Bronchial epithelial cell (primary cell): ENCODE measurements at regions not wholly inside any gene's neighbourhood (a gene's known extent, or its start where the extent isn't known, plus 50 kb on each side); places are given as distances from the start of the nearest gene placed in this dataset.

Experiments used
- DNase-seq: peaks from one replicate; pipeline ENCODE4 v3.0.0-alpha.2; 2010; ENCODE audit warnings: low read depth
- FAIRE-seq: peaks from 2 replicates; lab custom pipeline; 2011; peaks lifted over from hg19 to GRCh38; lab: Jason Lieb, UNC
- H3K27me3 ChIP-seq: 2 replicates; pipeline ENCODE4 v1.5.1; 2011; ENCODE audit warnings: low read length; ENCODE audit not compliant: control insufficient read depth, insufficient read depth
- H3K36me3 ChIP-seq: 2 replicates; pipeline ENCODE4 v1.5.1; 2011; ENCODE audit warnings: low read length; ENCODE audit not compliant: control insufficient read depth, insufficient read depth
- H3K4me3 ChIP-seq: 2 replicates; pipeline ENCODE4 v1.5.1; 2011; ENCODE audit warnings: mild to moderate bottlenecking, low read depth, low read length, control low read depth
- TF ChIP-seq, protein P1 (sequence below): IDR thresholded peaks from 2 replicates; pipeline ENCODE4 v1.5.1; 2011; ENCODE audit warnings: mild to moderate bottlenecking, moderate library complexity, low read length, control low read depth, inconsistent platforms; ENCODE audit not compliant: insufficient read depth, severe bottlenecking

DNA sequence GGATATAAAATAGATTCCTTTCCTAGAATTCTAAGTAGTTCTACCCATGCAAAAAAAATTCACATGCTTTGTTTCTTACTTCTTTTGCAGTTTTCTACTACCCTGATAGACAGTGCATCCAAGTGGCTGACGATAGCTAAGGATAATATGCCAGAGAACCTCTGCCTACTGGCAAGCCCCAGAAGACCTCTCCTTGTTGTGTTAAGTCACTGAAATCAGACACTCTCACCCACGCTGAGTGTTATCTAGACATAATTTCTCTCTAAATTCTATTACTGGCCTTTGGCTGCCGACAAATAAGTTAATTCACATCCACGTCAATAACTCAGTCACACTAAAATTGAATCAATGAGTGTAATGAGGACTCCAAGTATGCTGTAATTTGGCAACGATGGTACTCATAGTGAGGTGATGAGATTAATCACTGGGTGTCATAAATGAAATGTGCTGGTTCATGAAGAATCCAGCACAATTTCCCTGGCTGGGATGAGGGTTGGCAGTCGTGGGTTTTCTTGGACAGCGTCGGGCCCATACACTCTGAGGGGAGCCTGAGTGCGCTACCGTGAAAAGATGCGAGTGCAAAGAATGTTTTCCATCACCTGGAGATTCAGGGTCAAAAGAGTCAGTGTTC, 354.8 kb upstream of the TMEM132C start:
- Histone ChIP-seq H3K4me3 (no peak overlapping the region), H3K27me3 (no peaks in the 10 kb centered on the region), H3K36me3 (no peaks in the 10 kb centered on the region)
- DNase-seq (no peak), FAIRE-seq (no peak)
- TF ChIP-seq, protein P1, sequence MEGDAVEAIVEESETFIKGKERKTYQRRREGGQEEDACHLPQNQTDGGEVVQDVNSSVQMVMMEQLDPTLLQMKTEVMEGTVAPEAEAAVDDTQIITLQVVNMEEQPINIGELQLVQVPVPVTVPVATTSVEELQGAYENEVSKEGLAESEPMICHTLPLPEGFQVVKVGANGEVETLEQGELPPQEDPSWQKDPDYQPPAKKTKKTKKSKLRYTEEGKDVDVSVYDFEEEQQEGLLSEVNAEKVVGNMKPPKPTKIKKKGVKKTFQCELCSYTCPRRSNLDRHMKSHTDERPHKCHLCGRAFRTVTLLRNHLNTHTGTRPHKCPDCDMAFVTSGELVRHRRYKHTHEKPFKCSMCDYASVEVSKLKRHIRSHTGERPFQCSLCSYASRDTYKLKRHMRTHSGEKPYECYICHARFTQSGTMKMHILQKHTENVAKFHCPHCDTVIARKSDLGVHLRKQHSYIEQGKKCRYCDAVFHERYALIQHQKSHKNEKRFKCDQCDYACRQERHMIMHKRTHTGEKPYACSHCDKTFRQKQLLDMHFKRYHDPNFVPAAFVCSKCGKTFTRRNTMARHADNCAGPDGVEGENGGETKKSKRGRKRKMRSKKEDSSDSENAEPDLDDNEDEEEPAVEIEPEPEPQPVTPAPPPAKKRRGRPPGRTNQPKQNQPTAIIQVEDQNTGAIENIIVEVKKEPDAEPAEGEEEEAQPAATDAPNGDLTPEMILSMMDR: no peak

GRCh38 chr12:127923501-127923900, 343.5 kb upstream of the TMEM132C start:
- DNase-seq (no peak), FAIRE-seq (no peak)
- TF ChIP-seq, protein P1: no peak
- no peaks in the 10 kb centered on the region for H3K36me3 ChIP-seq
- no peak overlapping the region for H3K4me3 ChIP-seq
- H3K27me3 ChIP-seq: no peaks in the 10 kb centered on the region

- Histone ChIP-seq H3K27me3 (no peaks in the 10 kb centered on the region), H3K4me3 (no peak overlapping the region), H3K36me3 (no peaks in the 10 kb centered on the region)
- DNase-seq (no peak), FAIRE-seq (no peak)
- TF ChIP-seq, protein P1: no peak
Observed at GRCh38 chr12:127925971-127926370, 341.0 kb upstream of the TMEM132C start.

DNA sequence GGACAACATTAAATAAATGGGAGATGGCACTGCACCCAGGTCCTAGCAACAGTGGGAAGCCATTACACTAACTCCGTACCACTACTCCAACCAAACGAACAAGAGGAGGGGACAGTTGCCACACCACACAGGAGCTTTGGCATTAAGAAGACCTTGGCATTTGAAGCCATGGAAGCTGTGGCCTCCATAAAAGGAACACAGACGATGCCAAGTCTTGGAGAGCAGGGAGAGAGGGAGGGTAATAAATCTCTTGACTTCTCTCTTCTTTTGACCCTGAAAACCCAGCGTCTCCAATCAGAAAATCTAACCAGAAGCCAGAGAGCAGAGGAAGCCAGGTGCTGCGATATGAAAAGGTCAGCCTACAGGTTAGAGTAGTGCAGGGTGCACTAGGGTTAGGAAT, 338.8 kb upstream of the TMEM132C start:
- TF ChIP-seq, protein P1: no peak
- DNase-seq: no peak
- FAIRE-seq: peak; percentile 23
- H3K27me3 ChIP-seq: no peaks in the 10 kb centered on the region
- no peak overlapping the region for H3K4me3 ChIP-seq
- H3K36me3 ChIP-seq: no peaks in the 10 kb centered on the region

DNA sequence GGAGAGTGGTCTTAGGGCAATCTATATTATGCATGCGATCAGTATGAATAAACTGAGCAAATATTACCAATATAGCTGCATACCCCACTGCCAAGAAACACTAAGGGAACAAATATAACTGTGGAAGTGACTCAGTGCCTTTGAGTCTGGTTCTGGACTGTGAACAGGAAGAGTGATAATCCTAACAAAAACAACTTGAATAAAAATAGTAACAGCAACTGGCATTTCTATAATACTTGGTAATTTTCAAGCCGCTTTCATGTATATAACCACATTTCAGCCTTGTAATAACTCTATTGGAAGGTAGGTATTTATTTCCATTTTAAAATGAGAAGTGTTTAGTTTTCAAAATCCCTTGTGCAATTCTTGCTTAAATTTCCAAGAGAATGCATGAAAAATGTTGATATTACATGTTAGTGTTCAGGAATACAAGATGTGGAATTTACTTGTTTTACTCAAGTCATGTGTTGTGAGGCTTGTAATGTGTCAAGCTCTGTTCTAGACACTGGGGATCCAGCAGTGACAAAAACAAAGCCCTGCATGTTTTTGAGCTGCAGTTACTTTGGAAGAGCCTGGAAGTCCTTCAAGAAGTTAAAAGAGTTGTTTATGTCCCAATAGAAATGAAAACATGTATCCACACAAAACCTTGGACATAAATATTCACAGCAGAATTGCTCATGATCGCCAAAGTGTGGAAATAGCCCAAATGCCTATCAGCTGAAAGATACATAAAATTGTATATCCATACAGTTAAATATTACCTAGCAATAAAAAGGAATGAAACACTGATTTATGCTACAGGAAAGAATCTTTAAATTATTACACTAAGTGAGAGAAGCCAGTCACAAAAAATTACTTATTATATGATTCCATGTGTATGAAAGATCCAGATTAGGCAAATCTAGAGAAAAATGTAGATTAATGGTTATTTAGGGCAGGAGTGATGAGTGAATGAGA, 338.1 kb upstream of the TMEM132C start:
- Histone ChIP-seq H3K4me3 (no peak overlapping the region), H3K36me3 (no peaks in the 10 kb centered on the region), H3K27me3 (no peaks in the 10 kb centered on the region)
- DNase-seq (no peak), FAIRE-seq (no peak)
- TF ChIP-seq, protein P1: no peak
